Natural killer cell (primary cell): ENCODE measurements at regions not wholly inside any gene's neighbourhood (a gene's known extent, or its start where the extent isn't known, plus 50 kb on each side); places are given as distances from the start of the nearest gene placed in this dataset.

ENCODE experiments used
- ATAC-seq, 3 donors: fragments of 150-1000 bp in 2 of 3; fragments of 200-7000 bp in 1 of 3; cut with Tn5 transposase; 1 replicate in 1 of 3; 2 replicates in 2 of 3; pipeline ENCODE4 v1.10.0; 2021; ENCODE audit warnings: mild to moderate bottlenecking in 2 of 3, moderate library complexity in 2 of 3
- DNase-seq, 2 donors: peaks; one replicate each; pipeline versions ENCODE4 v3.0.0 to v3.0.0-alpha.2; 2013 to 2021; ENCODE audit warnings: mixed read lengths in 1 of 2
- H3K27ac ChIP-seq: one replicate; pipeline ENCODE4 v1.5.1; 2013; ENCODE audit warnings: mild to moderate bottlenecking, low read length
- H3K27me3 ChIP-seq: one replicate; pipeline ENCODE4 v1.6.1; 2013; ENCODE audit warnings: low read length; ENCODE audit not compliant: control insufficient read depth, insufficient read depth
- H3K36me3 ChIP-seq: one replicate; pipeline ENCODE4 v1.6.1; 2013; ENCODE audit warnings: low read length; ENCODE audit not compliant: control insufficient read depth, insufficient read depth
- H3K4me1 ChIP-seq: one replicate; pipeline ENCODE4 v1.6.1; 2013; ENCODE audit warnings: low read length; ENCODE audit not compliant: control insufficient read depth, insufficient read depth
- H3K4me3 ChIP-seq: one replicate; pipeline ENCODE4 v1.5.1; 2013; ENCODE audit warnings: low read length
- H3K9me3 ChIP-seq: one replicate; pipeline ENCODE4 v1.6.1; 2013; ENCODE audit warnings: low read length; ENCODE audit not compliant: control insufficient read depth, insufficient read depth
- H3K27ac Mint-ChIP-seq, 2 donors: one replicate each; pipeline ENCODE4 v1.8.0; 2022; ENCODE audit warnings: mild to moderate bottlenecking in 2 of 2, mixed read lengths in 2 of 2, moderate library complexity in 1 of 2
- H3K27me3 Mint-ChIP-seq, 2 donors: one replicate each; pipeline ENCODE4 v1.8.0; 2022; ENCODE audit warnings: low read depth in 2 of 2, mixed read lengths in 2 of 2
- H3K36me3 Mint-ChIP-seq: one replicate; pipeline ENCODE4 v1.8.0; 2022; ENCODE audit warnings: mixed read lengths
- H3K4me1 Mint-ChIP-seq, 2 donors: one replicate each; pipeline ENCODE4 v1.8.0; 2022; ENCODE audit warnings: mixed read lengths in 2 of 2
- H3K4me3 Mint-ChIP-seq: one replicate; pipeline ENCODE4 v1.8.0; 2022; ENCODE audit warnings: mild to moderate bottlenecking, moderate library complexity, mixed read lengths
- H3K9me3 Mint-ChIP-seq, 2 donors: one replicate each; pipeline ENCODE4 v1.8.0; 2022; ENCODE audit warnings: mixed read lengths in 2 of 2
- CTCF ChIP-seq: fragments of 200-600 bp; IDR thresholded peaks from one replicate; pipeline ENCODE4 v1.8.0; 2022; ENCODE audit warnings: antibody characterized with exemption
- WGBS: methylation state at CpG from one replicate; pipeline ENCODE4 v1.1.7; 2013; ENCODE audit warnings: missing lambda C conversion rate; ENCODE audit not compliant: insufficient coverage; 5-methylcytosine and 5-hydroxymethylcytosine counted together
- intact Hi-C: fragments of 100-400 bp; cut with micrococcal nuclease; formaldehyde crosslinking; loops from one replicate; pipeline ENCODE4 v1.14.2; 2022

DNA sequence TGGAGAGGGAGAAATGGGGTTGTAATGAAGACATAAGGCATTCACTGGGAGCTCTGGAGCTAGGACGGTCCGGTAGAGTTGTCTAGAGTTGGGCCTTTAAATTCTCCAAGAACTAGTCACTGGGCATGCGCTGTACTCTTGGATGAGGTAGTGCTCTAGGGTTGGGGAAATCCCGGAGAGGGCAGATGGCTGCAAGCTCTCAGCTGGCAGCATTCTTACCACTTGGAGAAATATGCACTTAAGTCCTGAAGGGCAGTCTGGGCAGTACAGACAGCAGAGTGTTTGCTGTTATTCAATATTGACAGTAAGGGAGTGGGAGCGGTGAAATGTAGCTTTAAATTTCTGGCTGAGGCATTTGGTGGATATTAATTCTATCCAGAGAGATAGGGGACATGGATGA is 214.6 kb downstream of the RDH14 start:
- Mint-ChIP-seq H3K4me3 (no peak overlapping the region), H3K36me3 (no peaks in the 10 kb centered on the region), H3K27ac (no peak overlapping the region), H3K27me3 (no peaks in the 10 kb centered on the region), H3K9me3 (peaks cover 3 to 8% of the 10 kb centered on the region in 2 donors), H3K4me1 (no peaks in the 10 kb centered on the region)
- Histone ChIP-seq H3K4me1 (no peaks in the 10 kb centered on the region), H3K9me3 (no peaks in the 10 kb centered on the region), H3K36me3 (no peaks in the 10 kb centered on the region), H3K4me3 (no peak overlapping the region), H3K27me3 (no peaks in the 10 kb centered on the region), H3K27ac (no peak overlapping the region)
- ATAC-seq (no peak), DNase-seq (no peak)
- intact Hi-C loops, result no loop called here
- TF ChIP-seq CTCF, result no peak
- WGBS, result 95% methylated on average over 5 of the region's 5 CpGs

GRCh38 chr2:18342901-18343300 is 217.6 kb downstream of the RDH14 start:
- Histone ChIP-seq H3K27ac (no peak overlapping the region), H3K27me3 (no peaks in the 10 kb centered on the region), H3K36me3 (no peaks in the 10 kb centered on the region), H3K4me1 (no peaks in the 10 kb centered on the region), H3K4me3 (no peak overlapping the region), H3K9me3 (no peaks in the 10 kb centered on the region)
- Mint-ChIP-seq H3K36me3 (no peaks in the 10 kb centered on the region), H3K4me3 (no peak overlapping the region), H3K27ac (no peak overlapping the region), H3K27me3 (no peaks in the 10 kb centered on the region), H3K4me1 (no peaks in the 10 kb centered on the region), H3K9me3 (peaks cover 3 to 8% of the 10 kb centered on the region in 2 donors)
- WGBS, result 93% methylated on average over 6 of the region's 6 CpGs
- no peak for TF ChIP-seq CTCF
- no peak for ATAC-seq
- DNase-seq, result no peak
- intact Hi-C loops, result no loop called here

DNA sequence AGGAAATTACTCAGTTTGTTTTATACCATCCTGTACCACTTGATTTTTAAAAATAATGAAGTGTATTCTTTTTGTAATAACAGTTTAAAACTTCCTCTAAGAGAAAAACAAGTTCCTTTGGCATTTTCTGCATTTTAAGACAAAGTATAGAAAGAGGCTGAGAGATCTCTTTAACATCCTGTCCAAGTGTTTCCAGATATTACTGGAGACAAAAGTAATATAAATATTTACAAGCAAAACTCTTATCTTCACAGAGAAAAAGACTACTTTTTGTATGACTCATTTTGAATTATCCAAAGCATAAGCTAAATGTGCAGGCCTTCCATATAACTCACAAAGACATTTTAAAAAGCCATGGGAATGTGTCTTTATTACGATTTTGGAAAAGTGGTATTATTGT is 221.1 kb downstream of the RDH14 start:
- no peak for TF ChIP-seq CTCF
- no peak overlapping the region for H3K4me3 ChIP-seq
- H3K4me3 Mint-ChIP-seq, result no peak overlapping the region
- H3K27me3 Mint-ChIP-seq, result no peaks in the 10 kb centered on the region
- intact Hi-C loops, result no loop called here
- no peak for ATAC-seq
- H3K4me1 ChIP-seq, result no peaks in the 10 kb centered on the region
- no peaks in the 10 kb centered on the region for H3K4me1 Mint-ChIP-seq
- no peak for DNase-seq
- H3K36me3 Mint-ChIP-seq, result no peaks in the 10 kb centered on the region
- WGBS, result no CpG with 5 or more reads among the region's 1 CpG
- no peaks in the 10 kb centered on the region for H3K36me3 ChIP-seq
- peaks cover 0 to 2% of the 10 kb centered on the region in 2 donors for H3K9me3 Mint-ChIP-seq
- no peak overlapping the region for H3K27ac ChIP-seq
- no peaks in the 10 kb centered on the region for H3K27me3 ChIP-seq
- no peaks in the 10 kb centered on the region for H3K9me3 ChIP-seq
- no peak overlapping the region for H3K27ac Mint-ChIP-seq

DNA sequence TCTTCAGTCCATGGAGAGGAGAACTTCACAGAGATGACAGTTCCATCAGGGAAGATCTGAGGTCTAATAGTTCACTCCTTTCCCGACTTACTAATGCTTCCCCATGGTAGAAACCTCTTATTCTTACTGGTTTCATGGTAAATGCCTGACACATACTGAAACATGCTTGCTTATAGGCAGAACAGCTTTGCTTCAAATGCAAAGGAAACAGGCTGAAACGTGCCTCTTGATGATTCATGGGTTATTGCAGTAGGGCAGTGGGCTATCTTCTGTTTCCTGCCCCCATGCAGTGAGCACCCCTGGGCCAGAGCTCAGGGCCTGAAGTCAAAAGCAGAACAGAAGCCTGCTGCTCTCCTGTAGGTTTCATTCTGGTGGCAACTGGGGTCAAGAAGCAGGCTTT is 223.5 kb downstream of the RDH14 start:
- Mint-ChIP-seq H3K4me3 (no peak overlapping the region), H3K27me3 (no peaks in the 10 kb centered on the region), H3K36me3 (no peaks in the 10 kb centered on the region), H3K27ac (no peak overlapping the region), H3K4me1 (no peaks in the 10 kb centered on the region), H3K9me3 (no peaks in the 10 kb centered on the region)
- ATAC-seq (no peak), DNase-seq (no peak)
- Histone ChIP-seq H3K4me1 (no peaks in the 10 kb centered on the region), H3K4me3 (no peak overlapping the region), H3K27me3 (no peaks in the 10 kb centered on the region), H3K27ac (no peak overlapping the region), H3K9me3 (peaks cover 3% of the 10 kb centered on the region), H3K36me3 (no peaks in the 10 kb centered on the region)
- intact Hi-C loops, result no loop called here
- TF ChIP-seq CTCF, result no peak
- WGBS, result 37% methylated on average over 2 of the region's 2 CpGs
